Neural cell (in vitro differentiated cells): ENCODE measurements at regions not wholly inside any gene's neighbourhood (a gene's known extent, or its start where the extent isn't known, plus 50 kb on each side); places are given as distances from the start of the nearest gene placed in this dataset.

Source experiments
- EP300 ChIP-seq: fragments of 450-650 bp; conservative IDR thresholded peaks from 2 replicates; pipeline ENCODE4 v1.6.1; 2014; ENCODE audit warnings: antibody characterized with exemption, mild to moderate bottlenecking, moderate library complexity; ENCODE audit not compliant: poor library complexity, severe bottlenecking
- EZH2 ChIP-seq: fragments of 200-600, 300-800 bp; shearing (Covaris generic), sonication (generic); IDR thresholded peaks from 2 replicates; pipeline ENCODE4 v1.6.1; 2014; ENCODE audit warnings: antibody characterized with exemption, low read length, borderline replicate concordance, mild to moderate bottlenecking; ENCODE audit not compliant: insufficient read depth, poor library complexity, severe bottlenecking
- POLR2AphosphoS5 ChIP-seq: IDR thresholded peaks from 2 replicates; pipeline ENCODE4 v1.6.1; 2012
- TAF1 ChIP-seq: IDR thresholded peaks from 2 replicates; pipeline ENCODE4 v1.6.1; 2012; ENCODE audit warnings: low read depth
- TF ChIP-seq, protein P1 (sequence below): fragments of 450-650 bp; IDR thresholded peaks from 2 replicates; pipeline ENCODE4 v1.5.1; 2014; ENCODE audit warnings: antibody characterized with exemption, mild to moderate bottlenecking, moderate library complexity; ENCODE audit not compliant: poor library complexity, severe bottlenecking

DNA sequence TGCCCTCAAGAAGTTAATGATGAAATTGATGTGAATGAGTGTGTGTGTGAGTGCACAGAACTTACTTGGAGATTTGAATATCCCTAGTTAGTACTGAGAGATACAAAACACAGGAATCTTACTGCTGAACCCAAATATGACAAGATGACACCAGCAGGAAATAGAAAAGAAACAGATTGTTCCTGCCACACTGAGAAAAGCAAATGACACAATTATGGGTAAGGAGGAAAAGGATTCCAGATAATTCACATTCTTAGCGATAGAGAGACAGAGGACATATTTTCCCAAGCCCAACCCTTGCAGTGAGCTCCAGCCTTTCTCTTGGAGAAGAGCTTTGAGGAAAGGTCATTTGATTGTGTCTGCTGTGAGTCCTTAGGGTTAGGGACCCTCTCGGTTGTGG lies 105.7 kb upstream of the SMIM21 start:
- TF ChIP-seq, protein P1, sequence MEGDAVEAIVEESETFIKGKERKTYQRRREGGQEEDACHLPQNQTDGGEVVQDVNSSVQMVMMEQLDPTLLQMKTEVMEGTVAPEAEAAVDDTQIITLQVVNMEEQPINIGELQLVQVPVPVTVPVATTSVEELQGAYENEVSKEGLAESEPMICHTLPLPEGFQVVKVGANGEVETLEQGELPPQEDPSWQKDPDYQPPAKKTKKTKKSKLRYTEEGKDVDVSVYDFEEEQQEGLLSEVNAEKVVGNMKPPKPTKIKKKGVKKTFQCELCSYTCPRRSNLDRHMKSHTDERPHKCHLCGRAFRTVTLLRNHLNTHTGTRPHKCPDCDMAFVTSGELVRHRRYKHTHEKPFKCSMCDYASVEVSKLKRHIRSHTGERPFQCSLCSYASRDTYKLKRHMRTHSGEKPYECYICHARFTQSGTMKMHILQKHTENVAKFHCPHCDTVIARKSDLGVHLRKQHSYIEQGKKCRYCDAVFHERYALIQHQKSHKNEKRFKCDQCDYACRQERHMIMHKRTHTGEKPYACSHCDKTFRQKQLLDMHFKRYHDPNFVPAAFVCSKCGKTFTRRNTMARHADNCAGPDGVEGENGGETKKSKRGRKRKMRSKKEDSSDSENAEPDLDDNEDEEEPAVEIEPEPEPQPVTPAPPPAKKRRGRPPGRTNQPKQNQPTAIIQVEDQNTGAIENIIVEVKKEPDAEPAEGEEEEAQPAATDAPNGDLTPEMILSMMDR: no peak
- TF ChIP-seq POLR2AphosphoS5 (no peak), EZH2 (no peak), EP300 (no peak), TAF1 (no peak)
